Common myeloid progenitor, CD34-positive (primary cell): ENCODE measurements at regions not wholly inside any gene's neighbourhood (a gene's known extent, or its start where the extent isn't known, plus 50 kb on each side); places are given as distances from the start of the nearest gene placed in this dataset.

Experiments
- CTCF ChIA-PET: fragments of 350-600 bp; sonication (Branson Sonifier 250); formaldehyde crosslinking; loops from one replicate; lab custom pipeline; 2021; ENCODE audit warnings: antibody characterized with exemption; lab: Charles Lee
- POLR2A ChIA-PET: fragments of 350-600 bp; sonication (Branson Sonifier 250); formaldehyde crosslinking; loops from one replicate; lab custom pipeline; 2021; ENCODE audit warnings: antibody characterized with exemption; lab: Charles Lee
- DNase-seq, 3 donors: peaks; one replicate each; pipeline versions ENCODE4 v3.0.0 to v3.0.0-alpha.2; 2013
- H3K27ac ChIP-seq, 2 experiments: 1 replicate in 1 of 2; 2 replicates in 1 of 2; pipeline ENCODE4 v1.7.0; 2013; ENCODE audit warnings: inconsistent platforms in 2 of 2, low read length in 2 of 2, mild to moderate bottlenecking in 2 of 2, low read depth in 1 of 2, moderate library complexity in 1 of 2; ENCODE audit not compliant: severe bottlenecking in 2 of 2, insufficient read depth in 1 of 2, poor library complexity in 1 of 2
- H3K27me3 ChIP-seq, 5 experiments: replicated peaks in 2 of 5; 1 replicate in 3 of 5; 2 replicates in 2 of 5; pipeline versions ENCODE4 v1.6.1 to v1.7.0; 2013; ENCODE audit warnings: low read length in 4 of 5, mild to moderate bottlenecking in 2 of 5, moderate library complexity in 2 of 5, inconsistent platforms in 1 of 5; ENCODE audit not compliant: insufficient read depth in 5 of 5, control insufficient read depth in 4 of 5
- H3K36me3 ChIP-seq, 4 experiments: 1 replicate in 2 of 4; 2 replicates in 2 of 4; pipeline versions ENCODE4 v1.6.1 to v1.7.0; 2013; ENCODE audit warnings: low read length in 3 of 4, control low read depth in 1 of 4, mild to moderate bottlenecking in 1 of 4; ENCODE audit not compliant: control insufficient read depth in 4 of 4, insufficient read depth in 4 of 4
- H3K4me1 ChIP-seq, 4 experiments: 1 replicate in 3 of 4; 2 replicates in 1 of 4; pipeline versions ENCODE4 v1.6.1 to v1.7.1; 2013; ENCODE audit warnings: low read length in 3 of 4, mild to moderate bottlenecking in 3 of 4, control low read depth in 1 of 4, inconsistent platforms in 1 of 4, moderate library complexity in 1 of 4; ENCODE audit not compliant: control insufficient read depth in 4 of 4, insufficient read depth in 4 of 4; ENCODE audit errors: control extremely low read depth in 1 of 4
- H3K4me3 ChIP-seq, 7 experiments: 1 replicate in 4 of 7; 2 replicates in 3 of 7; pipeline versions ENCODE4 v1.5.1 to v1.7.0; 2013; ENCODE audit warnings: mild to moderate bottlenecking in 7 of 7, low read length in 6 of 7, moderate library complexity in 6 of 7, inconsistent platforms in 2 of 7, low read depth in 2 of 7, control low read depth in 1 of 7; ENCODE audit not compliant: insufficient read depth in 4 of 7, control insufficient read depth in 1 of 7; ENCODE audit errors: extremely low read depth in 1 of 7
- H3K9me3 ChIP-seq, 5 experiments: 1 replicate in 4 of 5; 2 replicates in 1 of 5; pipeline versions ENCODE4 v1.6.1 to v1.7.1; 2013; ENCODE audit warnings: low read length in 4 of 5, mild to moderate bottlenecking in 2 of 5, inconsistent platforms in 1 of 5, low read depth in 1 of 5, moderate library complexity in 1 of 5; ENCODE audit not compliant: control insufficient read depth in 4 of 5, insufficient read depth in 2 of 5; ENCODE audit errors: control extremely low read depth in 1 of 5
- WGBS: methylation state at CpG from one replicate; pipeline ENCODE4 v1.1.5; 2013; ENCODE audit not compliant: insufficient coverage; 5-methylcytosine and 5-hydroxymethylcytosine counted together

- H3K4me1 ChIP-seq: no peaks in the 10 kb centered on the region
- no CpG with 5 or more reads among the region's 5 CpGs for WGBS
- POLR2A ChIA-PET: no interaction called here
These were observed 360.7 kb upstream of the CAMK1G start for GRCh38 chr1:209222826-209223225.

GRCh38 chr1:209223791-209224190 is 359.7 kb upstream of the CAMK1G start:
- DNase-seq: peak in 1 of 3 donors; percentile 20
- CTCF ChIA-PET: no interaction called here
- no peaks in the 10 kb centered on the region for H3K9me3 ChIP-seq
- H3K27ac ChIP-seq: no peak overlapping the region
- POLR2A ChIA-PET: no interaction called here
- H3K36me3 ChIP-seq: no peaks in the 10 kb centered on the region
- no peaks in the 10 kb centered on the region for H3K4me1 ChIP-seq
- peak overlapping the region in 1 of 7 experiments; percentile 50 for H3K4me3 ChIP-seq
- H3K27me3 ChIP-seq: no peaks in the 10 kb centered on the region
- no CpG with 5 or more reads among the region's 1 CpG for WGBS

More at GRCh38 chr1:209222826-209223225, 360.7 kb upstream of the CAMK1G start:
- Histone ChIP-seq H3K36me3 (no peaks in the 10 kb centered on the region), H3K27me3 (no peaks in the 10 kb centered on the region), H3K9me3 (no peaks in the 10 kb centered on the region), H3K27ac (no peak overlapping the region), H3K4me3 (no peak overlapping the region)
- CTCF ChIA-PET: no interaction called here
- no peak for DNase-seq

GRCh38 chr1:209224886-209225285 is 358.6 kb upstream of the CAMK1G start:
- ChIA-PET CTCF (interaction anchor here (1.3 to 1.6 kb wide), 2 partner anchors 15 to 24 kb away, joined by 3 to 4 read pairs; no protein-coding TSS in a partner anchor), POLR2A (no interaction called here)
- no peaks in the 10 kb centered on the region for H3K36me3 ChIP-seq
- H3K4me3 ChIP-seq: no peak overlapping the region
- peaks cover 0 to 6% (median 0%) of the 10 kb centered on the region in 5 experiments for H3K27me3 ChIP-seq
- WGBS: 94% methylated on average over 3 of the region's 4 CpGs
- DNase-seq: no peak
- H3K9me3 ChIP-seq: no peaks in the 10 kb centered on the region
- no peak overlapping the region for H3K27ac ChIP-seq
- no peaks in the 10 kb centered on the region for H3K4me1 ChIP-seq

DNA sequence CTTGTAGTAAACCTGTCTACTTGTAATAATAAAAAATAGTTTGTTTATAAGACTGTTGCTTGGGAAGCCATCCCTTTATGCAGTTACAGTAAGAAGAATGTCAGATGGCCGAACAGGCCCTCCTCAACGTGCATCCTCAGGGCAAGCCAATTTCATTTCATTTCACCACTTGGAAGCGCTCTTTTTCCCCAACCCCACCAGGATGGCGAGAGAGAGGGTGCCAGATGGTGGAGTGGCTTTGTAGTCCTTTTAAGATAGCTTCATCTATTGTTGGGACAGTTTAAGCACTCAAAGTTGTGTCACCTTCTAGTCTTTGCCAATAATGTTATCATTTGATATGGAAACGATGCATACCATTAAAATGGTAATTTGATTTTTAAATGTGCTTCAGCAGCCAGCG is 356.3 kb upstream of the CAMK1G start:
- WGBS: 93% methylated on average over 2 of the region's 6 CpGs
- no peak for DNase-seq
- H3K27ac ChIP-seq: no peak overlapping the region
- ChIA-PET CTCF (no interaction called here), POLR2A (no interaction called here)
- H3K4me3 ChIP-seq: no peak overlapping the region
- H3K36me3 ChIP-seq: no peaks in the 10 kb centered on the region
- peaks cover 0 to 29% (median under 1%) of the 10 kb centered on the region in 5 experiments for H3K27me3 ChIP-seq
- no peaks in the 10 kb centered on the region for H3K4me1 ChIP-seq
- H3K9me3 ChIP-seq: peaks cover 5 to 19% (median 10%) of the 10 kb centered on the region in 5 experiments

- no peak overlapping the region for H3K27ac ChIP-seq
- no peaks in the 10 kb centered on the region for H3K4me1 ChIP-seq
- DNase-seq: no peak
- H3K36me3 ChIP-seq: no peaks in the 10 kb centered on the region
- 100% methylated on average over 1 of the region's 3 CpGs for WGBS
- ChIA-PET CTCF (interaction anchor here (1.5 kb wide), 1 partner anchor 21 kb away, joined by 4 read pairs; no protein-coding TSS in a partner anchor), POLR2A (no interaction called here)
- peaks cover 0 to 37% (median 6%) of the 10 kb centered on the region in 5 experiments for H3K27me3 ChIP-seq
- H3K4me3 ChIP-seq: no peak overlapping the region
- peaks cover 5 to 23% (median 13%) of the 10 kb centered on the region in 5 experiments for H3K9me3 ChIP-seq
These were observed 355.6 kb upstream of the CAMK1G start for GRCh38 chr1:209227941-209228340.

- no peak for DNase-seq
- Histone ChIP-seq H3K4me1 (no peaks in the 10 kb centered on the region), H3K27ac (no peak overlapping the region), H3K4me3 (no peak overlapping the region), H3K27me3 (peaks cover 0 to 37% (median 6%) of the 10 kb centered on the region in 5 experiments), H3K36me3 (no peaks in the 10 kb centered on the region), H3K9me3 (peaks cover 5 to 23% (median 13%) of the 10 kb centered on the region in 5 experiments)
- POLR2A ChIA-PET: no interaction called here
- 100% methylated on average over 1 of the region's 3 CpGs for WGBS
- CTCF ChIA-PET: interaction anchor here (1.5 kb wide), 1 partner anchor 19 kb away, joined by 4 read pairs; no protein-coding TSS in a partner anchor
These were observed 353.9 kb upstream of the CAMK1G start for GRCh38 chr1:209229494-209230061.

- no CpG with 5 or more reads among the region's 1 CpG for WGBS
- CTCF ChIA-PET: no interaction called here
- H3K4me1 ChIP-seq: no peaks in the 10 kb centered on the region
These were observed 353.2 kb upstream of the CAMK1G start for GRCh38 chr1:209230314-209230713.

More at GRCh38 chr1:209230314-209230713, 353.2 kb upstream of the CAMK1G start:
- Histone ChIP-seq H3K36me3 (no peaks in the 10 kb centered on the region), H3K9me3 (peaks cover 5 to 23% (median 13%) of the 10 kb centered on the region in 5 experiments), H3K27me3 (peaks cover 0 to 37% (median 6%) of the 10 kb centered on the region in 5 experiments), H3K27ac (no peak overlapping the region), H3K4me3 (no peak overlapping the region)
- POLR2A ChIA-PET: no interaction called here
- DNase-seq: no peak
